K562 (cell line): ENCODE measurements at regions not wholly inside any gene's neighbourhood (a gene's known extent, or its start where the extent isn't known, plus 50 kb on each side); places are given as distances from the start of the nearest gene placed in this dataset.

Source experiments
- ATAC-seq: fragments of 200-7000 bp; cut with Tn5 transposase; 3 replicates; pipeline ENCODE4 v1.9.1; 2020; ENCODE audit warnings: moderate library complexity
- BruUV-seq: library from RNA; stranded (reverse); fragments of 400-500 nt; replicated peaks from 2 replicates; lab custom pipeline; 2021; lab: Mats Ljungman, UMichigan
- CTCF ChIA-PET: fragments of 300-600 bp; formaldehyde crosslinking; extraction: SDS; loops from one replicate; lab custom pipeline; 2021; ENCODE audit warnings: low intra/inter-chr PET ratio; lab: Yijun Ruan, JAX
- POLR2A ChIA-PET: fragments of 300-600, 350-650 bp; sonication (Branson Sonifier 250); formaldehyde crosslinking; extraction: SDS; loops from one replicate; lab custom pipeline; 2021; ENCODE audit warnings: antibody characterized with exemption, inconsistent platforms; lab: Yijun Ruan, JAX
- DNase-seq, 4 experiments: peaks; one replicate each; pipeline versions ENCODE4 v3.0.0 to v3.0.0-alpha.2; 2011 to 2018; ENCODE audit warnings: low spot score in 3 of 4, mixed read lengths in 3 of 4; ENCODE audit errors: extremely low read depth in 1 of 4
- FAIRE-seq: peaks from 2 replicates; lab custom pipeline; 2011; peaks lifted over from hg19 to GRCh38; lab: Jason Lieb, UNC
- H2AFZ ChIP-seq: 2 replicates; pipeline ENCODE4 v1.6.0; 2011; ENCODE audit warnings: low read depth, low read length, control low read depth, inconsistent platforms
- H3K27ac ChIP-seq: fragments of 200-600 bp; 3 replicates; pipeline ENCODE4 v1.8.0; 2011; ENCODE audit warnings: low read depth, mild to moderate bottlenecking, control low read depth, inconsistent platforms, low read length, moderate library complexity, mixed read lengths; ENCODE audit errors: extremely low read depth
- H3K27me3 ChIP-seq, 2 experiments: fragments of 300-600 bp in 1 of 2; 2 replicates in 1 of 2; 3 replicates in 1 of 2; pipeline versions ENCODE4 v1.6.0 to v1.8.0; 2011; ENCODE audit warnings: inconsistent platforms in 2 of 2, low read length in 2 of 2, mild to moderate bottlenecking in 1 of 2, mixed read lengths in 1 of 2, moderate library complexity in 1 of 2; ENCODE audit not compliant: control insufficient read depth in 2 of 2, insufficient read depth in 2 of 2
- H3K36me3 ChIP-seq: fragments of 300-600 bp; 3 replicates; pipeline ENCODE4 v1.8.0; 2011; ENCODE audit warnings: mild to moderate bottlenecking, low read length, inconsistent platforms; ENCODE audit not compliant: control insufficient read depth, insufficient read depth
- H3K4me1 ChIP-seq, 2 experiments: fragments of 200-600 bp in 1 of 2; replicated peaks in 1 of 2; 2 replicates in 1 of 2; 3 replicates in 1 of 2; pipeline versions ENCODE4 v1.5.1 to v1.8.0; 2011; ENCODE audit warnings: inconsistent platforms in 2 of 2, low read length in 2 of 2, mild to moderate bottlenecking in 1 of 2, mixed read lengths in 1 of 2, moderate library complexity in 1 of 2; ENCODE audit not compliant: control insufficient read depth in 2 of 2, insufficient read depth in 2 of 2
- H3K4me2 ChIP-seq: 2 replicates; pipeline ENCODE4 v1.6.1; 2011; ENCODE audit warnings: low read length, control low read depth, inconsistent platforms, mixed read lengths; ENCODE audit not compliant: insufficient read depth
- H3K4me3 ChIP-seq: fragments of 200-600 bp; sonication (generic), shearing (Covaris generic); 2 replicates; pipeline ENCODE4 v1.5.1; 2016; ENCODE audit warnings: control low read depth, inconsistent platforms
- H3K79me2 ChIP-seq: fragments of 200-600 bp; 3 replicates; pipeline ENCODE4 v1.8.0; 2011; ENCODE audit warnings: low read length, inconsistent platforms; ENCODE audit not compliant: control insufficient read depth, insufficient read depth
- H3K9ac ChIP-seq, 2 experiments: 2 replicates each; pipeline versions ENCODE4 v1.6.0 to v1.6.1; 2011; ENCODE audit warnings: low read depth in 2 of 2, low read length in 2 of 2, control low read depth in 1 of 2, inconsistent platforms in 1 of 2, mild to moderate bottlenecking in 1 of 2, mixed read lengths in 1 of 2; ENCODE audit not compliant: insufficient read depth in 1 of 2
- H3K9me1 ChIP-seq: one replicate; pipeline ENCODE4 v1.6.0; 2011; ENCODE audit warnings: inconsistent platforms, mild to moderate bottlenecking, low read length, moderate library complexity; ENCODE audit not compliant: control insufficient read depth, insufficient read depth
- H3K9me3 ChIP-seq: replicated peaks from 2 replicates; pipeline ENCODE4 v1.5.1; 2011; ENCODE audit warnings: low read depth, low read length, inconsistent platforms; ENCODE audit not compliant: control insufficient read depth, insufficient read depth
- H4K20me1 ChIP-seq: replicated peaks from 2 replicates; pipeline ENCODE4 v1.6.1; 2011; ENCODE audit warnings: low read length, inconsistent platforms, mixed read lengths; ENCODE audit not compliant: control insufficient read depth, insufficient read depth
- KLF13 ChIP-seq: fragments of 450-650 bp; IDR thresholded peaks from 2 replicates; pipeline ENCODE4 v1.6.1; 2016; ENCODE audit warnings: missing genetic modification characterization, low read depth, mild to moderate bottlenecking, missing compliant biosample characterization, moderate library complexity, borderline replicate concordance
- L3MBTL2 ChIP-seq: fragments of 450-650 bp; IDR thresholded peaks from 2 replicates; pipeline ENCODE4 v1.6.1; 2016; ENCODE audit warnings: mild to moderate bottlenecking, moderate library complexity
- NCOA1 ChIP-seq: fragments of 450-650 bp; IDR thresholded peaks from 2 replicates; pipeline ENCODE4 v1.6.1; 2016; ENCODE audit warnings: low read depth
- NFATC3 ChIP-seq: fragments of 450-650 bp; IDR thresholded peaks from 2 replicates; pipeline ENCODE4 v1.6.1; 2017; ENCODE audit warnings: mild to moderate bottlenecking
- NR1H2 ChIP-seq: sonication (generic); formaldehyde crosslinking; IDR thresholded peaks from 2 replicates; pipeline ENCODE4 v1.4.0; 2020; ENCODE audit warnings: mild to moderate bottlenecking, missing genetic modification reagents
- NR2C2 ChIP-seq, 2 experiments: fragments of 200-800 bp in 1 of 2; sonication (Bioruptor generic) in 1 of 2; sonication (generic) in 1 of 2; formaldehyde crosslinking in 1 of 2; IDR thresholded peaks; 2 replicates each; pipeline versions ENCODE4 v1.6.1 to v1.8.0; 2016 to 2022; ENCODE audit warnings: mild to moderate bottlenecking in 1 of 2, missing compliant biosample characterization in 1 of 2, missing genetic modification characterization in 1 of 2, missing genetic modification reagents in 1 of 2
- PHB2 ChIP-seq: fragments of 450-650 bp; IDR thresholded peaks from 2 replicates; pipeline ENCODE4 v1.6.1; 2017; ENCODE audit warnings: low read depth
- TEAD4 ChIP-seq, 2 experiments: sonication (generic) in 1 of 2; formaldehyde crosslinking in 1 of 2; IDR thresholded peaks; 2 replicates each; pipeline versions ENCODE4 v1.6.1 to v1.8.0; 2012 to 2022; ENCODE audit warnings: borderline replicate concordance in 1 of 2, inconsistent platforms in 1 of 2, low read length in 1 of 2, mild to moderate bottlenecking in 1 of 2, missing genetic modification reagents in 1 of 2
- ZNF133 ChIP-seq: fragments of 250-450 bp; sonication (Bioruptor Pico); IDR thresholded peaks from 2 replicates; pipeline ENCODE4 v1.4.0; 2020; ENCODE audit warnings: mild to moderate bottlenecking
- ZNF174 ChIP-seq: fragments of 250-450 bp; sonication (Bioruptor Pico); IDR thresholded peaks from 2 replicates; pipeline ENCODE4 v1.4.0; 2020; ENCODE audit warnings: mild to moderate bottlenecking
- ZNF445 ChIP-seq: fragments of 250-450 bp; sonication (Bioruptor Pico); IDR thresholded peaks from 2 replicates; pipeline ENCODE4 v1.4.0; 2020; ENCODE audit warnings: low read depth, mild to moderate bottlenecking, moderate library complexity
- ZNF764 ChIP-seq: fragments of 250-450 bp; sonication (Bioruptor Pico); IDR thresholded peaks from 2 replicates; pipeline ENCODE4 v1.4.0; 2020; ENCODE audit warnings: low read depth, mild to moderate bottlenecking, moderate library complexity
- in situ Hi-C: fragments of 300-500 bp; cut with MboI; formaldehyde crosslinking; loops from 4 replicates; pipeline ENCODE4 v1.15.0; 2018; ENCODE audit warnings: inconsistent platforms, mixed read lengths
- intact Hi-C: fragments of 100-400 bp; cut with micrococcal nuclease; formaldehyde crosslinking; loops from 2 replicates; pipeline ENCODE4 v1.14.2; 2022
- TF ChIP-seq, protein P1 (sequence below): fragments of 450-650 bp; IDR thresholded peaks from 2 replicates; pipeline ENCODE4 v1.6.1; 2016; ENCODE audit warnings: mild to moderate bottlenecking, moderate library complexity

DNA sequence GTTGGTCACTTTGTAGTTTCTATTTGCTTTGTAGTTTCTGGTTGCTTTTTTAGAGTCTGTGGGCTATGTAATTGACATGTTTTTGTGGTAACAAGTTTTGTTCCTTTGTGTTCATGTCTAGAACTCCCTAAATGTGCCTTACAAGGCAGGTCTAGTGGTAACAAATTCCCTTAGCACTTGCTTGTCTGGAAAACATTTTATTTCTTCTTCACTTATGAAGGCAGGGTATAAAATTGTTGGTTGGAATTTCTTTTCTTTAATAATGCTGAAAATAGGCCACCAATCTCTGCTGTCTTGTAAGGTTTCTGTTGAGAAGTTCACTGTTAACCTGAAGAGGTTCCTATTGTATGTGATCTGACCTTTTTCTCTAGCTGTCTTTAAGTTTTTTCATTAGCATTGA is 383.6 kb downstream of the EPHA7 start:
- Histone ChIP-seq H2AFZ (no peak overlapping the region), H3K27ac (no peak overlapping the region), H3K4me3 (no peak overlapping the region), H3K4me1 (no peaks in the 10 kb centered on the region), H3K36me3 (no peaks in the 10 kb centered on the region), H3K27me3 (no peaks in the 10 kb centered on the region), H3K9me3 (no peaks in the 10 kb centered on the region), H3K9ac (no peak overlapping the region), H4K20me1 (no peaks in the 10 kb centered on the region), H3K9me1 (no peaks in the 10 kb centered on the region), H3K4me2 (no peak overlapping the region), H3K79me2 (no peaks in the 10 kb centered on the region)
- CTCF ChIA-PET = no interaction called here
- TF ChIP-seq ZNF445 (CRISPR knock-in tag) = no peak
- TF ChIP-seq ZNF174 (CRISPR knock-in tag) = no peak
- TF ChIP-seq PHB2 = no peak
- TF ChIP-seq L3MBTL2 = no peak
- TF ChIP-seq ZNF133 (CRISPR knock-in tag) = no peak
- no peak for TF ChIP-seq NCOA1
- TF ChIP-seq ZNF764 (CRISPR knock-in tag) = no peak
- no peak for TF ChIP-seq TEAD4 (IDR thresholded peaks at IDR 0.05; ENCODE audit: low read length)
- no peak for TF ChIP-seq TEAD4 (CRISPR knock-in tag; IDR thresholded peaks at IDR 0.05; ENCODE audit: borderline replicate concordance)
- no peak for TF ChIP-seq KLF13 (tag)
- no peak for TF ChIP-seq NR1H2 (CRISPR knock-in tag)
- no peak for TF ChIP-seq NR2C2 (CRISPR knock-in tag; IDR thresholded peaks at IDR 0.05)
- no peak for TF ChIP-seq NR2C2 (tag; IDR thresholded peaks at IDR 0.05)
- TF ChIP-seq, protein P1, sequence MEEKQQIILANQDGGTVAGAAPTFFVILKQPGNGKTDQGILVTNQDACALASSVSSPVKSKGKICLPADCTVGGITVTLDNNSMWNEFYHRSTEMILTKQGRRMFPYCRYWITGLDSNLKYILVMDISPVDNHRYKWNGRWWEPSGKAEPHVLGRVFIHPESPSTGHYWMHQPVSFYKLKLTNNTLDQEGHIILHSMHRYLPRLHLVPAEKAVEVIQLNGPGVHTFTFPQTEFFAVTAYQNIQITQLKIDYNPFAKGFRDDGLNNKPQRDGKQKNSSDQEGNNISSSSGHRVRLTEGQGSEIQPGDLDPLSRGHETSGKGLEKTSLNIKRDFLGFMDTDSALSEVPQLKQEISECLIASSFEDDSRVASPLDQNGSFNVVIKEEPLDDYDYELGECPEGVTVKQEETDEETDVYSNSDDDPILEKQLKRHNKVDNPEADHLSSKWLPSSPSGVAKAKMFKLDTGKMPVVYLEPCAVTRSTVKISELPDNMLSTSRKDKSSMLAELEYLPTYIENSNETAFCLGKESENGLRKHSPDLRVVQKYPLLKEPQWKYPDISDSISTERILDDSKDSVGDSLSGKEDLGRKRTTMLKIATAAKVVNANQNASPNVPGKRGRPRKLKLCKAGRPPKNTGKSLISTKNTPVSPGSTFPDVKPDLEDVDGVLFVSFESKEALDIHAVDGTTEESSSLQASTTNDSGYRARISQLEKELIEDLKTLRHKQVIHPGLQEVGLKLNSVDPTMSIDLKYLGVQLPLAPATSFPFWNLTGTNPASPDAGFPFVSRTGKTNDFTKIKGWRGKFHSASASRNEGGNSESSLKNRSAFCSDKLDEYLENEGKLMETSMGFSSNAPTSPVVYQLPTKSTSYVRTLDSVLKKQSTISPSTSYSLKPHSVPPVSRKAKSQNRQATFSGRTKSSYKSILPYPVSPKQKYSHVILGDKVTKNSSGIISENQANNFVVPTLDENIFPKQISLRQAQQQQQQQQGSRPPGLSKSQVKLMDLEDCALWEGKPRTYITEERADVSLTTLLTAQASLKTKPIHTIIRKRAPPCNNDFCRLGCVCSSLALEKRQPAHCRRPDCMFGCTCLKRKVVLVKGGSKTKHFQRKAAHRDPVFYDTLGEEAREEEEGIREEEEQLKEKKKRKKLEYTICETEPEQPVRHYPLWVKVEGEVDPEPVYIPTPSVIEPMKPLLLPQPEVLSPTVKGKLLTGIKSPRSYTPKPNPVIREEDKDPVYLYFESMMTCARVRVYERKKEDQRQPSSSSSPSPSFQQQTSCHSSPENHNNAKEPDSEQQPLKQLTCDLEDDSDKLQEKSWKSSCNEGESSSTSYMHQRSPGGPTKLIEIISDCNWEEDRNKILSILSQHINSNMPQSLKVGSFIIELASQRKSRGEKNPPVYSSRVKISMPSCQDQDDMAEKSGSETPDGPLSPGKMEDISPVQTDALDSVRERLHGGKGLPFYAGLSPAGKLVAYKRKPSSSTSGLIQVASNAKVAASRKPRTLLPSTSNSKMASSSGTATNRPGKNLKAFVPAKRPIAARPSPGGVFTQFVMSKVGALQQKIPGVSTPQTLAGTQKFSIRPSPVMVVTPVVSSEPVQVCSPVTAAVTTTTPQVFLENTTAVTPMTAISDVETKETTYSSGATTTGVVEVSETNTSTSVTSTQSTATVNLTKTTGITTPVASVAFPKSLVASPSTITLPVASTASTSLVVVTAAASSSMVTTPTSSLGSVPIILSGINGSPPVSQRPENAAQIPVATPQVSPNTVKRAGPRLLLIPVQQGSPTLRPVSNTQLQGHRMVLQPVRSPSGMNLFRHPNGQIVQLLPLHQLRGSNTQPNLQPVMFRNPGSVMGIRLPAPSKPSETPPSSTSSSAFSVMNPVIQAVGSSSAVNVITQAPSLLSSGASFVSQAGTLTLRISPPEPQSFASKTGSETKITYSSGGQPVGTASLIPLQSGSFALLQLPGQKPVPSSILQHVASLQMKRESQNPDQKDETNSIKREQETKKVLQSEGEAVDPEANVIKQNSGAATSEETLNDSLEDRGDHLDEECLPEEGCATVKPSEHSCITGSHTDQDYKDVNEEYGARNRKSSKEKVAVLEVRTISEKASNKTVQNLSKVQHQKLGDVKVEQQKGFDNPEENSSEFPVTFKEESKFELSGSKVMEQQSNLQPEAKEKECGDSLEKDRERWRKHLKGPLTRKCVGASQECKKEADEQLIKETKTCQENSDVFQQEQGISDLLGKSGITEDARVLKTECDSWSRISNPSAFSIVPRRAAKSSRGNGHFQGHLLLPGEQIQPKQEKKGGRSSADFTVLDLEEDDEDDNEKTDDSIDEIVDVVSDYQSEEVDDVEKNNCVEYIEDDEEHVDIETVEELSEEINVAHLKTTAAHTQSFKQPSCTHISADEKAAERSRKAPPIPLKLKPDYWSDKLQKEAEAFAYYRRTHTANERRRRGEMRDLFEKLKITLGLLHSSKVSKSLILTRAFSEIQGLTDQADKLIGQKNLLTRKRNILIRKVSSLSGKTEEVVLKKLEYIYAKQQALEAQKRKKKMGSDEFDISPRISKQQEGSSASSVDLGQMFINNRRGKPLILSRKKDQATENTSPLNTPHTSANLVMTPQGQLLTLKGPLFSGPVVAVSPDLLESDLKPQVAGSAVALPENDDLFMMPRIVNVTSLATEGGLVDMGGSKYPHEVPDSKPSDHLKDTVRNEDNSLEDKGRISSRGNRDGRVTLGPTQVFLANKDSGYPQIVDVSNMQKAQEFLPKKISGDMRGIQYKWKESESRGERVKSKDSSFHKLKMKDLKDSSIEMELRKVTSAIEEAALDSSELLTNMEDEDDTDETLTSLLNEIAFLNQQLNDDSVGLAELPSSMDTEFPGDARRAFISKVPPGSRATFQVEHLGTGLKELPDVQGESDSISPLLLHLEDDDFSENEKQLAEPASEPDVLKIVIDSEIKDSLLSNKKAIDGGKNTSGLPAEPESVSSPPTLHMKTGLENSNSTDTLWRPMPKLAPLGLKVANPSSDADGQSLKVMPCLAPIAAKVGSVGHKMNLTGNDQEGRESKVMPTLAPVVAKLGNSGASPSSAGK = no peak
- TF ChIP-seq NFATC3 = no peak
- no peak for ATAC-seq
- in situ Hi-C loops (no loop called here), intact Hi-C loops (no loop called here)
- POLR2A ChIA-PET = no interaction called here
- no peak for FAIRE-seq
- no peak for DNase-seq
- no TSS peak for BruUV-seq
